Muscle of leg (tissue), 3 donors: ENCODE measurements at regions not wholly inside any gene's neighbourhood (a gene's known extent, or its start where the extent isn't known, plus 50 kb on each side); places are given as distances from the start of the nearest gene placed in this dataset.

ENCODE experiments used
- DNase-seq: peaks from one replicate; pipeline ENCODE4 v3.0.0; 2013
- H3K27ac ChIP-seq: one replicate; pipeline ENCODE4 v1.5.1; 2013; ENCODE audit warnings: mild to moderate bottlenecking, low read length, control low read depth
- H3K27me3 ChIP-seq: one replicate; pipeline ENCODE4 v1.6.1; 2013; ENCODE audit warnings: low read length; ENCODE audit not compliant: control insufficient read depth, insufficient read depth
- H3K36me3 ChIP-seq: one replicate; pipeline ENCODE4 v1.6.1; 2013; ENCODE audit warnings: low read length; ENCODE audit not compliant: control insufficient read depth, insufficient read depth
- H3K4me1 ChIP-seq: one replicate; pipeline ENCODE4 v1.6.1; 2013; ENCODE audit warnings: low read length; ENCODE audit not compliant: control insufficient read depth, insufficient read depth
- H3K4me3 ChIP-seq: one replicate; pipeline ENCODE4 v1.5.1; 2013; ENCODE audit warnings: low read length, control low read depth
- H3K9me3 ChIP-seq: replicated peaks from 2 replicates; pipeline ENCODE4 v1.6.1; 2013; ENCODE audit warnings: low read depth, low read length; ENCODE audit not compliant: control insufficient read depth
- WGBS: methylation state at CpG from one replicate; pipeline ENCODE4 v1.1.5; 2013; ENCODE audit warnings: missing lambda C conversion rate; ENCODE audit not compliant: insufficient coverage; 5-methylcytosine and 5-hydroxymethylcytosine counted together

DNA sequence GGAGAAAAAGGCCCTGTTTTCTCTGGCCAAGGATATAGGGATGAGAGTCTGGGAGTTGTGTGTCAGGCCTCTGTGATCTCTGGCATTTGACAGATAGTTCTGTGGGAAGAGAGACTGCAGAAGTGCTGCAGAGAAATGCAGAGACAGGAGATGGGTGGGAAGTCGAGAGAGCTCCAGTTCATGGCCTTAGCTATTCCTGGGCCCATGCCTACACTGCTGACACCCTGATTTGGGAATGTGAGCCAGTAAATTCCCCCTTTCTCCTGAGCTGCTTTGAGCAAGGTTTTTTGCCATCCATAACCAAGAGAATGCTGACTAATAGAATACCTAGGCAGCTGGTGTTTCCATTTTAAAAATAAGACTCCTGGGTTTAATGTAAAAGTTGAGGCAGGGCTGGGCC is 59.3 kb downstream of the EBLN2 start:
- 86% methylated on average over 1 of the region's 1 CpG for WGBS
- H3K27ac ChIP-seq, result no peak overlapping the region
- H3K36me3 ChIP-seq, result no peaks in the 10 kb centered on the region
- H3K9me3 ChIP-seq, result no peaks in the 10 kb centered on the region
- DNase-seq, result no peak
- H3K4me3 ChIP-seq, result no peak overlapping the region
- no peaks in the 10 kb centered on the region for H3K27me3 ChIP-seq
- no peaks in the 10 kb centered on the region for H3K4me1 ChIP-seq

DNA sequence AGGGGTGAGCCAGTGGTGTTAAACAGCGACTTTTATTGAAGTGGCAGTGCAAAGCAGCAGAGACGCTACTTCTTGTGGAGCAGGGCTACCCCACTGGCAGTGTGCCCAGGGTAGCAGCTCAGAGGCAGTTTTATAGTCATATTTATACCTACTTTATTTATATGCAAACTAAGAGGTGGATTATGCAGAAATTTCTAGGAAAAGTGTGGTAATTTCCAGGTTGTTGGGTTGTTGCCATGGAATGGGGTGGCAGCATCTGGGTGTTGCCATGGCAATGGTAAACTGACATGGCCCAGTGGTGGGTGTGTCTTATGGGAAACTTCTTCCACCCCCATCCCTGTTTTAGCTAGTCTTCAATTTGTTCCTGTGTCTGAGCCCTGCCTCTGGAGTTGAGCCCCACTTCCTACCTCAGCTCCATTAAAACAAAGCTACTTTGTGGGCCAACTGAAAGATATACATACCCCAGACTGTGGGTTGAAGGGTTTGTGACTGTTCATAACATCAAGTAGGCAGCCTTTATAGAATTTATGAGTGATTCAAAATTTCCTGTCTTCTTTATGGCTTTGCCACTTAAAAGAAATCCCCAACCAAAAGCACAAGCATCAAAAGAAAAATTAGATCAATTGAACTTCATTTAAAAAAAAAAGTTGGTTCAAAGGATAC is 60.3 kb downstream of the EBLN2 start:
- Histone ChIP-seq H3K4me1 (no peaks in the 10 kb centered on the region), H3K27ac (no peak overlapping the region), H3K4me3 (no peak overlapping the region), H3K9me3 (no peaks in the 10 kb centered on the region), H3K27me3 (no peaks in the 10 kb centered on the region), H3K36me3 (no peaks in the 10 kb centered on the region)
- no peak for DNase-seq
- WGBS, result 80% methylated on average over 1 of the region's 2 CpGs

DNA sequence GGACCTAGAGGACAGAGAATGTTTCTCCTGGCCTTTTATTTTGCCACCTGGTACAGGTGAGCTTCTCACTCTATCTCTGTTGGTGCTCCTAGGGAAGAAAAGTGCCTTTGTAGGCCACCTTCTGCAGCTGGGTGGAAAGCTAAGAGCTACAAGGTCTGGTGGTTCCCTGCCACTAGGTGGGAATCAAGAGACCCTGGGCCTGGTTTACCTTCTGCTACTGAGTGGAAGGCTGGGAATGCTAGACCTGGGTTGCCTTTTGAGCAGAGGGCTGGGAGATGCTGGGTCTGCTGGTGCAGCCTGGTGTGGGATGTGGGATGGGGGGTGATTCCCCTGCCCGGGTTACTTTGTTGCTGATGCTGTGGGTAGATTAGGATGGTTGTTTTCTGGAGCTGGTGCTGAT is 72.6 kb downstream of the EBLN2 start:
- Histone ChIP-seq H3K36me3 (no peaks in the 10 kb centered on the region), H3K4me1 (peaks cover 8% of the 10 kb centered on the region), H3K4me3 (no peak overlapping the region), H3K9me3 (peaks cover 5% of the 10 kb centered on the region), H3K27me3 (no peaks in the 10 kb centered on the region), H3K27ac (no peak overlapping the region)
- no CpG with 5 or more reads among the region's 1 CpG for WGBS
- no peak for DNase-seq

DNA sequence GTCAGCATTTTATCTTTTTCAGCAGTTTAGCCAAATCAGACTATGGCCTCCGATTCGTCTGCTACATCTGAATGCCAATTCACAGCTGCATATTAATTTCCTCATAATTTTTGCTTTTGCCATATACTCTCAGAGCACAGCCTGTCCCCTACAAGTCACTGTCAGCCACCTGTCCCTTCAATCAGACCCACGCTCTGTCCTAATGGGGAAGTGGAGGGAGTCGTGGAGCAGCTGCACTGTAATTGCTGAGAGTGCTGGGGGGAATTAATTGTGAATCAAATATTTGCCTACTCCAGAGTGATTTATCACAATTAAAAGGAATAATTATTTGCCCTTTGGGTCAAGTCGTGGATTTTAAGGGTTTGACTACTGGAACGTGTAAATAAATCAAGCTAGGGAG is 75.5 kb downstream of the EBLN2 start:
- Histone ChIP-seq H3K27me3 (no peaks in the 10 kb centered on the region), H3K9me3 (peaks cover 5% of the 10 kb centered on the region), H3K4me3 (no peak overlapping the region), H3K27ac (no peak overlapping the region), H3K36me3 (no peaks in the 10 kb centered on the region), H3K4me1 (peaks cover 20% of the 10 kb centered on the region)
- peak; percentile 81 for DNase-seq
- 75% methylated on average over 4 of the region's 6 CpGs for WGBS

DNA sequence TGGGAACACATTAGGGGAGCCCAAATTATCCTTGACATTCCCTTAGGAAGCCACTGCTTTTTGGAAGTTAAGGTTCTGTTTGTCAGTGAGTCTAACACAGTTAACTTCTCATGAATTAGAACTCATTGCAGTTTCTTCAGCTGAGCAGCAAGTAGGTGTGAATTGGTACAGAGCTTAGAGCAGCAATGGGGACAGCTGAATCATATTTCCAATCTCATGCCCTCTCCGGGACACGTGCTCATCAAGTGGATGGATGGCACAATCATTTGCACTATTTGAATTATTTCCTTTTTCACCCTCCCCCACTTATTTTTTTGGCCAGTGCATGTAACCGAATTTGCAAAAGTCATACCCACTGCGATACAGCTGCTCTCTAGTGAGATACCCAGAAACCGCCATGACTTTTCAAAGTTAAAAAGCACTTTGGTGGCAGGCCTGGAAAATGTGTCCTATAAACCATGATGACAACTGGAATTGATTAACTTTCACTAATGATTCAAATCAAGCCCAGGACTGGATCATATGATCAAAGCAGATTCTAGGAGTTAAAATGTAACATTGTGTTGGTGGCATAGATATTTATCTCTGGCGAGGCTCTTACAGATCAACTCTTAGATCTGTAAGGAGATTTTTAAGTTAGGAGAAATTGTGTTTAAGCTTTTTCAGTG is 76.4 kb downstream of the EBLN2 start:
- WGBS, result 92% methylated on average over 4 of the region's 6 CpGs
- no peak for DNase-seq
- H3K36me3 ChIP-seq, result no peaks in the 10 kb centered on the region
- H3K4me1 ChIP-seq, result peaks cover 26% of the 10 kb centered on the region
- H3K4me3 ChIP-seq, result no peak overlapping the region
- no peak overlapping the region for H3K27ac ChIP-seq
- H3K27me3 ChIP-seq, result no peaks in the 10 kb centered on the region
- peaks cover 5% of the 10 kb centered on the region for H3K9me3 ChIP-seq

DNA sequence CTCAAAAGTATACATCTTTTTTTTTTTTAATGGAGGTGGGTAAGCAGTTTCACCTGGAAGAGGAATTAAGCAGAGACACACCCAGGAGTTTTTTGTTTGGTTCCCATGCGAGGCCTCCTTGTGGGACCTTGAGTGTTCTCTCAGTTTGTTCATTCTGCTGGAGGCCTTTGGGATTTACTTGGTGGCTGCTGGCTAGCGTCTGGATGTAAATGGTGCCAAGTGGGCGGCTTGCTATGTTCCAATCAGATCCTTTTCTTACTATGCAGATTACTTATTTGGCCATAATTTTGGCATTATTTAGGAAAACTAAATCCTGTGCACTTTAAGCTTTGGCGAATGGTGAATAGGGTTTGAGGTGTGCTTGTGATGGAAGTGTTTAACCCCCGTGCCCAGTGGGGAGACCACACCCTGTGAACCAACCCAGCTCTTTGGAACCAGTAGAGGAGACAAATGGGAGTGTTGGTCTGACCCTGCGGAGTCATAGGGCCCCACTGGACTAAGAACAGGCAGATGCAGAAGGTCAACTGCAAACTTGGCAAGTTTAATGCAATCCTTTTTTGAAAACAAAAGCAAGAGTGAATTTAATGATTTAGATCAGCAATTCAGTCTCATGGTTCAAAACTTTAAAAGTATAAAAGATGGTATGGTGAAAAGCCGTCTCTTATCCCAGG is 79.4 kb downstream of the EBLN2 start:
- Histone ChIP-seq H3K9me3 (no peaks in the 10 kb centered on the region), H3K4me3 (no peak overlapping the region), H3K36me3 (no peaks in the 10 kb centered on the region), H3K27ac (peak overlapping the region; percentile 38), H3K4me1 (peaks cover 42% of the 10 kb centered on the region), H3K27me3 (no peaks in the 10 kb centered on the region)
- 51% methylated on average over 3 of the region's 7 CpGs for WGBS
- DNase-seq, result peak; percentile 41

DNA sequence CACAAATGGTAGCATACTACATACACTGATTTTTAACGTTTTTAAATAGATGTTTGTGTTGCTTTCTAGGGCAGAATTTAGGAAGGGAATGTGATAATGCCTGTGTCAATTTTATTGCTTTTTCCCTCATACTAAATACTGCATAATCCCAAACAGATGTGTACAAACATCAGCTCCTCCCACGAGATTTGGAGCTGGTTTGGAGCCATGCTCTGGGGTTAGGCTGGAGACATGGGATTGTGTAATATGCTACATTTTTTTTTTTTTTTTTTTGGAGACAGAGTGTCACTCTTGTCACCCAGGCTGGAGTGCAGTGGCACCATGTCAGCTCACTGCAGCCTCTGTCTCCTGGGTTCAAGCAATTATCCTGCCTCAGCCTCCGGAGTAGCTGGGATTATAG is 80.1 kb downstream of the EBLN2 start:
- Histone ChIP-seq H3K36me3 (no peaks in the 10 kb centered on the region), H3K4me1 (peaks cover 38% of the 10 kb centered on the region), H3K27ac (no peak overlapping the region), H3K27me3 (no peaks in the 10 kb centered on the region), H3K4me3 (no peak overlapping the region), H3K9me3 (no peaks in the 10 kb centered on the region)
- DNase-seq, result peak; percentile 91
- no CpG with 5 or more reads among the region's 3 CpGs for whole genome bisulfite sequencing

DNA sequence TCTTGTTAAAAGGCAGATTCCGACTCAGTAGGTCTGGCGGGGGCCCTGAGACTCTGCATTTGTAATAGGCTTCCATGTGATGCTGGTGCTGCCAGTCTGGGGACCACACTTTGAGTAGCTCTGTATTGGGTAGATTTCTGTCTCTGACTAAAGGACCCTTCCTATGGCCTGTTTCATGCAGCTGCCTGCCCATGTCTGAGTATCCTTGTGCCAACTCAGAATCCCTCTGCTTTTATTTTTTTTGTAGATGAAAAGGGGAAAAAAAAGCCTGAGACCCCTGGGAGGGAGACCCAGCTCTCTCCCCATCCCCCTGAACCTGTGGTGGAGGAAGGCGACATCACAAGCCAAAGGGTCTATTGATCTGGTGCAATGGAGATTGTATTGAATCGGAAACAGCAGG is 81.9 kb downstream of the EBLN2 start:
- 66% methylated on average over 4 of the region's 4 CpGs for WGBS
- Histone ChIP-seq H3K4me1 (peaks cover 41% of the 10 kb centered on the region), H3K27ac (peak overlapping the region; percentile 21)

DNA sequence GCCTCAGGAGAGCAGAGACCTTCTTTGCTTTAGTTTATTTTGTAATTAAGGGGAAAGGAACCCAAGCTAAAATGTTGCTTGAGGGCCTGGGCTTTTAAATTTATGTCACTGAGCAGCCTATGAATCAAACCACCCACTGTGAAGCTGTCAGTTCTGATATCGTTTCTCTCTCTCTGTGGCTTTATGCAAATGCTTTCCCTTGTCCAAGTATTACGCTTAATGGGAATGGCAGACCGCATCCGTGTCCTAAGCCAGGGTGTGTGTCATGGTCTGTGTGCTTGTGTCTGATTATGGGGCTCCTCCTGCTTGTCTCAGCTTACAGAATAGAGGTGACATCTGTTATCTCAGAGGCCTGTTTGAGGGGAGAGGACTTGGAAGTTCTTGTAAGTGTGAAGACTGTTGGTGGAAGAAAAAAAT is 82.4 kb downstream of the EBLN2 start:
- peaks cover 44% of the 10 kb centered on the region for H3K4me1 ChIP-seq
- H3K27me3 ChIP-seq, result no peaks in the 10 kb centered on the region
- DNase-seq, result peak; percentile 87
- WGBS, result 0% methylated on average over 2 of the region's 4 CpGs
- no peaks in the 10 kb centered on the region for H3K9me3 ChIP-seq
- peak overlapping the region; percentile 21 for H3K27ac ChIP-seq
- no peaks in the 10 kb centered on the region for H3K36me3 ChIP-seq
- no peak overlapping the region for H3K4me3 ChIP-seq

More for the DNA sequence above, 81.9 kb downstream of the EBLN2 start:
- Histone ChIP-seq H3K27me3 (no peaks in the 10 kb centered on the region), H3K4me3 (no peak overlapping the region), H3K9me3 (no peaks in the 10 kb centered on the region), H3K36me3 (no peaks in the 10 kb centered on the region)
- DNase-seq, result no peak

DNA sequence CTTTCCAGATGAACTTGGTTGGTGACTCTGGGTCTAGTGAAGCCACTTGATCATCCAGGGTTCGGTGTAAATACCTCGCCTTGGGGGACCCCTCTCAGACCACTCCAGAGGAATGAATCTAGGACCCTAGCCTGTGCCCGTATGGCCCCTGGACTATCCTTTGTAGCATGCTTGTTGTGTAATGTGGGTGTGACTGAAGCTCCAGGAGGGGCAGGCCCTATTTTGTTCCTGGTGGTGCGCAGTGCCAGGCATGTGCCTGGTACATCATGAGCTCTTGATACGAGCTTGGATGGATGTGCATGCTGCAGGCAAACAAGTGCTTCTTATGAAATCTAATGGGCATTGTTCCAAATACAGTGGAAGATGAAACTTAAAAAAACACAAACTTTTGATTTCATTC is 82.8 kb downstream of the EBLN2 start:
- no peaks in the 10 kb centered on the region for H3K27me3 ChIP-seq
- DNase-seq, result peak; percentile 38

More for the DNA sequence above, 82.8 kb downstream of the EBLN2 start:
- Histone ChIP-seq H3K36me3 (no peaks in the 10 kb centered on the region), H3K9me3 (no peaks in the 10 kb centered on the region), H3K4me3 (no peak overlapping the region), H3K4me1 (peaks cover 45% of the 10 kb centered on the region), H3K27ac (peak overlapping the region; percentile 21)
- 60% methylated on average over 5 of the region's 5 CpGs for WGBS
